Neuronal stem cell (in vitro differentiated cells): ENCODE measurements at regions not wholly inside any gene's neighbourhood (a gene's known extent, or its start where the extent isn't known, plus 50 kb on each side); places are given as distances from the start of the nearest gene placed in this dataset.

Source experiments
- DNase-seq: peaks from one replicate; pipeline ENCODE4 v3.0.0-alpha.2; 2013; ENCODE audit warnings: low spot score
- H2AFZ ChIP-seq: one replicate; pipeline ENCODE4 v1.6.1; 2013; ENCODE audit warnings: mild to moderate bottlenecking, low read length, inconsistent platforms
- H2AK5ac ChIP-seq: 2 replicates; pipeline ENCODE4 v1.6.1; 2013; ENCODE audit warnings: low read depth, mild to moderate bottlenecking, inconsistent platforms, low read length, moderate library complexity, mixed read lengths
- H2BK120ac ChIP-seq: 2 replicates; pipeline ENCODE4 v1.6.1; 2013; ENCODE audit warnings: low read depth, mild to moderate bottlenecking, inconsistent platforms, low read length, moderate library complexity, mixed read lengths
- H2BK12ac ChIP-seq: one replicate; pipeline ENCODE4 v1.6.1; 2013; ENCODE audit warnings: low read length, inconsistent platforms
- H2BK15ac ChIP-seq: 2 replicates; pipeline ENCODE4 v1.6.1; 2013; ENCODE audit warnings: mild to moderate bottlenecking, low read length, inconsistent platforms, mixed read lengths
- H2BK5ac ChIP-seq: one replicate; pipeline ENCODE4 v1.6.1; 2013; ENCODE audit warnings: inconsistent platforms, mild to moderate bottlenecking, low read length, moderate library complexity
- H3K14ac ChIP-seq: one replicate; pipeline ENCODE4 v1.6.1; 2013; ENCODE audit warnings: low read length, inconsistent platforms
- H3K18ac ChIP-seq: 2 replicates; pipeline ENCODE4 v1.6.1; 2013; ENCODE audit warnings: low read length, inconsistent platforms
- H3K23ac ChIP-seq: 2 replicates; pipeline ENCODE4 v1.6.1; 2013; ENCODE audit warnings: low read depth, mild to moderate bottlenecking, mixed read lengths, low read length, inconsistent platforms; ENCODE audit not compliant: poor library complexity
- H3K27ac ChIP-seq: replicated peaks from 3 replicates; pipeline ENCODE4 v1.5.1; 2013; ENCODE audit warnings: low read length, inconsistent platforms
- H3K27me3 ChIP-seq, 3 experiments: 2 replicates each; pipeline ENCODE4 v1.6.1; 2013; ENCODE audit warnings: low read length in 3 of 3, mild to moderate bottlenecking in 2 of 3, inconsistent platforms in 1 of 3, low read depth in 1 of 3, mixed read lengths in 1 of 3, moderate library complexity in 1 of 3; ENCODE audit not compliant: control insufficient read depth in 3 of 3, insufficient read depth in 3 of 3
- H3K36me3 ChIP-seq, 2 donors: replicated peaks in 1 of 2; 2 replicates each; pipeline ENCODE4 v1.6.1; 2013; ENCODE audit warnings: low read length in 2 of 2; ENCODE audit not compliant: control insufficient read depth in 2 of 2, insufficient read depth in 2 of 2
- H3K4ac ChIP-seq: 2 replicates; pipeline ENCODE4 v1.6.1; 2013; ENCODE audit warnings: inconsistent platforms, mild to moderate bottlenecking, low read length, moderate library complexity
- H3K4me1 ChIP-seq, 2 donors: 1 replicate in 1 of 2; 2 replicates in 1 of 2; pipeline ENCODE4 v1.6.1; 2013; ENCODE audit warnings: low read length in 2 of 2, low read depth in 1 of 2; ENCODE audit not compliant: control insufficient read depth in 2 of 2, insufficient read depth in 1 of 2
- H3K4me2 ChIP-seq: one replicate; pipeline ENCODE4 v1.6.1; 2013; ENCODE audit warnings: mild to moderate bottlenecking, low read length, inconsistent platforms; ENCODE audit not compliant: insufficient read depth, poor library complexity, severe bottlenecking
- H3K4me3 ChIP-seq, 2 donors: 2 replicates each; pipeline ENCODE4 v1.5.1; 2013; ENCODE audit warnings: low read length in 2 of 2, mild to moderate bottlenecking in 2 of 2, inconsistent platforms in 1 of 2, moderate library complexity in 1 of 2
- H3K79me1 ChIP-seq: one replicate; pipeline ENCODE4 v1.6.1; 2013; ENCODE audit warnings: low read depth, mild to moderate bottlenecking, inconsistent platforms, low read length, moderate library complexity
- H3K9ac ChIP-seq: one replicate; pipeline ENCODE4 v1.6.1; 2013; ENCODE audit warnings: mild to moderate bottlenecking, low read depth, low read length, inconsistent platforms; ENCODE audit not compliant: poor library complexity
- H3K9me3 ChIP-seq, 2 donors: replicated peaks in 1 of 2; 2 replicates each; pipeline versions ENCODE3 to v1.6.1; 2013; ENCODE audit warnings: low read length in 2 of 2, mild to moderate bottlenecking in 2 of 2, inconsistent platforms in 1 of 2, low read depth in 1 of 2, mixed read lengths in 1 of 2, moderate library complexity in 1 of 2; ENCODE audit not compliant: control insufficient read depth in 2 of 2, insufficient read depth in 1 of 2
- H4K8ac ChIP-seq: one replicate; pipeline ENCODE4 v1.6.1; 2013; ENCODE audit warnings: low read depth, mild to moderate bottlenecking, inconsistent platforms, low read length, moderate library complexity
- H4K91ac ChIP-seq: one replicate; pipeline ENCODE4 v1.6.1; 2013; ENCODE audit warnings: low read length, low read depth, mild to moderate bottlenecking, inconsistent platforms; ENCODE audit not compliant: poor library complexity
- WGBS, 2 donors: extraction: QIAGEN DNeasy Blood & Tissue Kit; methylation state at CpG; one replicate each; pipeline ENCODE4 v1.1.7; 2013; ENCODE audit warnings: missing lambda C conversion rate in 2 of 2, mixed read lengths in 1 of 2; ENCODE audit not compliant: insufficient read length in 2 of 2, insufficient replicate concordance in 1 of 2; ENCODE audit errors: extremely low coverage in 2 of 2; 5-methylcytosine and 5-hydroxymethylcytosine counted together

DNA sequence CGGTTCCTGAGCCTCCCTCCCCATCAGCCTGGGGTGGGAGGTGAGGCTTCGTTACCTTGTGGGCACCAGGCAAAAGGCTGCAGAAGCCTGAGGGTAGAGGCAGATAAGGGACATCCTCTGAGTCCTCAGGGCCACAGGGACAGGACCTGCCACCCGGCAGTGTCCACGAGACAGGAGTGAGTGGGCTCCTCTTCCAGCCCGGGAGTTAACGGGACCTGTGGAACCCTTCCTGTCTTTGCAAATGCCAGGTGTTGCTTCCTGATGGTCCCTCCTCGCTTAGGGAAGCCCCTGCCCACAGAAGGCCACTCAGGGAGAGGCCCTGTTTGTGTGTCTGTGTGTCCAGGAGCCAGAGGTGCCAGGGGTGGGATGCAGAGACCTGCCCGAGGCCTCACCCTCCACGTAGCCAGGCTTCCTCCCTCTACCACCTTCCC, 111.1 kb upstream of the ALDH1A3 start:
- Histone ChIP-seq H3K27ac (no peak overlapping the region), H2AFZ (no peak overlapping the region), H3K36me3 (no peaks in the 10 kb centered on the region), H3K23ac (no peak overlapping the region), H3K18ac (peak overlapping the region; percentile 40), H2BK12ac (no peak overlapping the region), H3K4me1 (peaks cover 0 to 14% of the 10 kb centered on the region in 2 donors), H3K14ac (no peak overlapping the region), H4K91ac (no peak overlapping the region), H3K79me1 (no peaks in the 10 kb centered on the region), H3K27me3 (no peaks in the 10 kb centered on the region), H2AK5ac (no peak overlapping the region), H3K9ac (no peak overlapping the region), H4K8ac (peak overlapping the region; percentile 52), H3K4ac (no peak overlapping the region), H2BK15ac (peak overlapping the region; percentile 35), H3K4me2 (no peak overlapping the region), H2BK5ac (no peak overlapping the region), H2BK120ac (peak overlapping the region; percentile 2), H3K4me3 (no peak overlapping the region), H3K9me3 (no peaks in the 10 kb centered on the region)
- DNase-seq = no peak
- no CpG with 5 or more reads among the region's 9 CpGs for WGBS, 2 donors

DNA sequence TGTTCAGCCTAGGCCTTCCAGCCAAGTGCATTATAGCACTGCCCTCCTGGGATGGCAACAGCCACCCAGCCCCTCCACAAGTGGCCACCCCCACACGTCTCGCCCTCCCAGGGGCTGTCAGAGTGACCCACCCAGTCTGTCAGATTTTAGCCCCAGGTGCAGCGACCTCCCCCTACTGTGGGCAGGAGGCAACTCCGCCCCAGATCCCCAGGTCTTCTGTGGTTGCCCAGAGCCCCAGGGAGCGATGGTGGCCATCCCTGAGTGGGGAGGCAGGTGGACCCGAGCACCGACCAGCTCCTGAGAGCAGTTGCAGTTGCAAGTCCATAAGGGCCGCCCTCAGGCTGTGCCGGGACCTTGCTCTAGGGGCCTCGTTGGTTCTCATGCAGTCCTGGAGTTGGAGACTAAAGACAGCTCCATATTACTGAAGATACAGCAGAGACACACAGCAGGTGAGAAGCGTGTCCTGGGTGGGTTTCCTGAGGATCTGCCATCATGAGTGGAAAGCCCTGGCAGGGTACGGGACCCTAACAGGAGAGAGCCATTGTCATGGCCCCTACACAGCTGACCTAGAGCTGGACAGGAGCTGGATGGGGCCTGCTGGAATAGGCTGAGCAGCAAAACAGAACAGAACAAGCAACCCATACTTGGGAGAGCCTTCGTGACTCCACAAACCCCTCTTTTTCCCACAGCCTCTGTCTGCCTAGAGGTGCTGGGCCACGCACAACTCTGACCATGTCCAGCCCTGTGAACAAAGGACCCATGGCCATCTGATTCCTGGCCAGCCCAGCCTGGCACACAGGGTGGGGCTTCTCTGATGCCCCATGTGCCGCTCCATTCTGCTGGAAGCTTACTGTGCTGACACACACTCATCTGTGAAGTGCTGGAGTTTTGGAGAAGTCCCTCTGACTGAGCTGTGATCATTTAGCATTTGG, 110.3 kb upstream of the ALDH1A3 start:
- H3K4me3 ChIP-seq = no peak overlapping the region
- no peak overlapping the region for H2AFZ ChIP-seq
- no CpG with 5 or more reads among the region's 15 CpGs for WGBS, 2 donors
- H3K79me1 ChIP-seq = no peaks in the 10 kb centered on the region
- H4K91ac ChIP-seq = no peak overlapping the region
- peak overlapping the region; percentile 2 for H2BK120ac ChIP-seq
- H3K9me3 ChIP-seq = no peaks in the 10 kb centered on the region
- H3K36me3 ChIP-seq = no peaks in the 10 kb centered on the region
- H3K4me1 ChIP-seq = peaks cover 0 to 14% of the 10 kb centered on the region in 2 donors
- peak overlapping the region; percentile 35 for H2BK15ac ChIP-seq
- no peak overlapping the region for H2BK12ac ChIP-seq
- no peaks in the 10 kb centered on the region for H3K27me3 ChIP-seq
- peak overlapping the region; percentile 70 for H3K18ac ChIP-seq
- no peak overlapping the region for H3K4ac ChIP-seq
- no peak overlapping the region for H3K27ac ChIP-seq
- H2AK5ac ChIP-seq = peak overlapping the region; percentile 11
- H2BK5ac ChIP-seq = peak overlapping the region; percentile 10
- no peak overlapping the region for H3K9ac ChIP-seq
- no peak overlapping the region for H3K4me2 ChIP-seq
- DNase-seq = no peak
- H3K14ac ChIP-seq = no peak overlapping the region
- H3K23ac ChIP-seq = no peak overlapping the region
- H4K8ac ChIP-seq = no peak overlapping the region

GRCh38 chr15:100769975-100770340, 109.7 kb upstream of the ALDH1A3 start:
- no peak overlapping the region for H2BK5ac ChIP-seq
- H2BK12ac ChIP-seq = no peak overlapping the region
- H3K23ac ChIP-seq = no peak overlapping the region
- H3K9ac ChIP-seq = no peak overlapping the region
- peaks cover 0 to 14% of the 10 kb centered on the region in 2 donors for H3K4me1 ChIP-seq
- no peak overlapping the region for H4K91ac ChIP-seq
- peak overlapping the region; percentile 19 for H2BK15ac ChIP-seq
- no peak overlapping the region for H3K18ac ChIP-seq
- H3K14ac ChIP-seq = no peak overlapping the region
- DNase-seq = no peak
- H3K27me3 ChIP-seq = no peaks in the 10 kb centered on the region
- no peak overlapping the region for H3K4me3 ChIP-seq
- no peak overlapping the region for H3K4me2 ChIP-seq
- H3K9me3 ChIP-seq = no peaks in the 10 kb centered on the region
- H4K8ac ChIP-seq = no peak overlapping the region
- H2BK120ac ChIP-seq = no peak overlapping the region
- no peaks in the 10 kb centered on the region for H3K79me1 ChIP-seq
- WGBS, 2 donors = no CpG with 5 or more reads among the region's 4 CpGs
- no peak overlapping the region for H3K27ac ChIP-seq
- peak overlapping the region; percentile 11 for H2AK5ac ChIP-seq
- no peaks in the 10 kb centered on the region for H3K36me3 ChIP-seq
- H3K4ac ChIP-seq = no peak overlapping the region
- no peak overlapping the region for H2AFZ ChIP-seq

- no peak overlapping the region for H3K4me3 ChIP-seq
- no peak overlapping the region for H3K23ac ChIP-seq
- H2AK5ac ChIP-seq = no peak overlapping the region
- H3K36me3 ChIP-seq = no peaks in the 10 kb centered on the region
- no peak overlapping the region for H3K4me2 ChIP-seq
- H3K18ac ChIP-seq = no peak overlapping the region
- no peak overlapping the region for H4K8ac ChIP-seq
- H3K79me1 ChIP-seq = no peaks in the 10 kb centered on the region
- H3K4ac ChIP-seq = no peak overlapping the region
- no CpG with 5 or more reads among the region's 12 CpGs for WGBS, 2 donors
- peak overlapping the region; percentile 20 for H2BK15ac ChIP-seq
- no peak overlapping the region for H2BK12ac ChIP-seq
- H3K9me3 ChIP-seq = peaks cover 0 to 5% of the 10 kb centered on the region in 2 donors
- no peak for DNase-seq
- H3K9ac ChIP-seq = no peak overlapping the region
- H3K4me1 ChIP-seq = peaks cover 0 to 14% of the 10 kb centered on the region in 2 donors
- H4K91ac ChIP-seq = no peak overlapping the region
- H2AFZ ChIP-seq = no peak overlapping the region
- no peak overlapping the region for H2BK5ac ChIP-seq
- H3K27me3 ChIP-seq = no peaks in the 10 kb centered on the region
- H3K27ac ChIP-seq = no peak overlapping the region
- no peak overlapping the region for H3K14ac ChIP-seq
- peak overlapping the region; percentile 0 for H2BK120ac ChIP-seq
Observed at GRCh38 chr15:100770661-100771584, 108.7 kb upstream of the ALDH1A3 start.
